ENCODE measurements at regions not wholly inside any gene's neighbourhood (a gene's known extent, or its start where the extent isn't known, plus 50 kb on each side); places are given as distances from the start of the nearest gene placed in this dataset.

DNA sequence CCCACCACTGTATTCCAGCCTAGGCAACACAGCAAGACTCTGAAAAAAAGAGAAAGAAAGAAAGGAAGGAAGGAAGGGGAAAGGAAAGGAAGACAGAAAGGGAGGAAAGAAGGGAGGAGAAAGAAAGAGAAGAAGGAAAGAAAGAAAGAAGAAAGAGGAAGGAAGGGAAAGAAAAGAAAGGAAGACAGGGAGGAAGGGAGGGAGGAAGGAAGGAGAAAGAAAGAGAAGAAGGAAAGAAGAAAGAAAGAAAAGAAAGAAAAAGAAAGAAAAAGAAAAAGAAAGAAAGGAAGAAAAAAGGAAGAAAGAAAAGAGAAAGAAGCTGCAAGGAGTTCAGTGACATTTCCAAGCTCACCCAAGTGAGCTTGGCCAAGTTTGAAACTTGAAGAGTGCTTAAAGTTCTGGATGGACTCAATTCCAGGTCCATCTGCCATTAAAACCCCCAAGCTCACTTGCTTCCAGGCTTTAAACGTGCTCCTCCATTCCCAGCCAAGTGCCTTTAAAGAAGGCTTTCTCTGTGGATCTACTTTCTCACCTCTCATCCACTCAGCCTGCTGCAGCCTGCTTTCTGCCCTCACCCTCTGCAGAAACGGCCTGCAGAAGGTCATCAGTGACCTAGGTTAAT lies 101.5 kb downstream of the VCPKMT start:
- BruUV-seq (replicated peaks) = no TSS peak
- peaks cover 6% of the 10 kb centered on the region; the same call in 1 of the 2 replicates for H3K9me3 ChIP-seq (ENCODE audit: control insufficient read depth, insufficient read depth, low read depth, low read length)
- H3K27ac ChIP-seq (ENCODE audit: low read length) = peak overlapping the region; percentile 49; the same call in 1 of the 2 replicates
- POLR2A ChIA-PET = interaction anchor here (0.6 kb wide), 1 partner anchor 11 kb away, joined by 3 read pairs; no protein-coding TSS in a partner anchor
- H3K36me3 ChIP-seq (ENCODE audit: control insufficient read depth, insufficient read depth, low read length) = no peaks in the 10 kb centered on the region
- H3K4me3 ChIP-seq (ENCODE audit: low read depth in 2 of 2, low read length in 2 of 2) = no peak overlapping the region
- TF ChIP-seq SIN3A (IDR thresholded peaks at IDR 0.05; ENCODE audit: borderline replicate concordance, insufficient read depth, low read depth, low read length) (no peak), TCF7L2 (IDR thresholded peaks at IDR 0.05; ENCODE audit: low read depth, low read length) (no peak), POLR2AphosphoS5 (IDR thresholded peaks at IDR 0.05; ENCODE audit: low read depth, low read length) (no peak)
- TF ChIP-seq, protein P1, sequence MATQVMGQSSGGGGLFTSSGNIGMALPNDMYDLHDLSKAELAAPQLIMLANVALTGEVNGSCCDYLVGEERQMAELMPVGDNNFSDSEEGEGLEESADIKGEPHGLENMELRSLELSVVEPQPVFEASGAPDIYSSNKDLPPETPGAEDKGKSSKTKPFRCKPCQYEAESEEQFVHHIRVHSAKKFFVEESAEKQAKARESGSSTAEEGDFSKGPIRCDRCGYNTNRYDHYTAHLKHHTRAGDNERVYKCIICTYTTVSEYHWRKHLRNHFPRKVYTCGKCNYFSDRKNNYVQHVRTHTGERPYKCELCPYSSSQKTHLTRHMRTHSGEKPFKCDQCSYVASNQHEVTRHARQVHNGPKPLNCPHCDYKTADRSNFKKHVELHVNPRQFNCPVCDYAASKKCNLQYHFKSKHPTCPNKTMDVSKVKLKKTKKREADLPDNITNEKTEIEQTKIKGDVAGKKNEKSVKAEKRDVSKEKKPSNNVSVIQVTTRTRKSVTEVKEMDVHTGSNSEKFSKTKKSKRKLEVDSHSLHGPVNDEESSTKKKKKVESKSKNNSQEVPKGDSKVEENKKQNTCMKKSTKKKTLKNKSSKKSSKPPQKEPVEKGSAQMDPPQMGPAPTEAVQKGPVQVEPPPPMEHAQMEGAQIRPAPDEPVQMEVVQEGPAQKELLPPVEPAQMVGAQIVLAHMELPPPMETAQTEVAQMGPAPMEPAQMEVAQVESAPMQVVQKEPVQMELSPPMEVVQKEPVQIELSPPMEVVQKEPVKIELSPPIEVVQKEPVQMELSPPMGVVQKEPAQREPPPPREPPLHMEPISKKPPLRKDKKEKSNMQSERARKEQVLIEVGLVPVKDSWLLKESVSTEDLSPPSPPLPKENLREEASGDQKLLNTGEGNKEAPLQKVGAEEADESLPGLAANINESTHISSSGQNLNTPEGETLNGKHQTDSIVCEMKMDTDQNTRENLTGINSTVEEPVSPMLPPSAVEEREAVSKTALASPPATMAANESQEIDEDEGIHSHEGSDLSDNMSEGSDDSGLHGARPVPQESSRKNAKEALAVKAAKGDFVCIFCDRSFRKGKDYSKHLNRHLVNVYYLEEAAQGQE (IDR thresholded peaks at IDR 0.05; ENCODE audit: insufficient read depth in 1 of 2, low read depth in 2 of 2, low read length in 1 of 2) = no peak
- TF ChIP-seq, protein P2, sequence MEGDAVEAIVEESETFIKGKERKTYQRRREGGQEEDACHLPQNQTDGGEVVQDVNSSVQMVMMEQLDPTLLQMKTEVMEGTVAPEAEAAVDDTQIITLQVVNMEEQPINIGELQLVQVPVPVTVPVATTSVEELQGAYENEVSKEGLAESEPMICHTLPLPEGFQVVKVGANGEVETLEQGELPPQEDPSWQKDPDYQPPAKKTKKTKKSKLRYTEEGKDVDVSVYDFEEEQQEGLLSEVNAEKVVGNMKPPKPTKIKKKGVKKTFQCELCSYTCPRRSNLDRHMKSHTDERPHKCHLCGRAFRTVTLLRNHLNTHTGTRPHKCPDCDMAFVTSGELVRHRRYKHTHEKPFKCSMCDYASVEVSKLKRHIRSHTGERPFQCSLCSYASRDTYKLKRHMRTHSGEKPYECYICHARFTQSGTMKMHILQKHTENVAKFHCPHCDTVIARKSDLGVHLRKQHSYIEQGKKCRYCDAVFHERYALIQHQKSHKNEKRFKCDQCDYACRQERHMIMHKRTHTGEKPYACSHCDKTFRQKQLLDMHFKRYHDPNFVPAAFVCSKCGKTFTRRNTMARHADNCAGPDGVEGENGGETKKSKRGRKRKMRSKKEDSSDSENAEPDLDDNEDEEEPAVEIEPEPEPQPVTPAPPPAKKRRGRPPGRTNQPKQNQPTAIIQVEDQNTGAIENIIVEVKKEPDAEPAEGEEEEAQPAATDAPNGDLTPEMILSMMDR (IDR thresholded peaks at IDR 0.05) = no peak
- DNase-seq (ENCODE audit: low read depth, low spot score) (no peak), ATAC-seq (no peak)
- peaks cover 27% of the 10 kb centered on the region for H3K4me1 ChIP-seq (ENCODE audit: control insufficient read depth, insufficient read depth, low read length)
- no peaks in the 10 kb centered on the region for H3K27me3 ChIP-seq (ENCODE audit: control insufficient read depth, insufficient read depth, low read length)
- CTCF ChIA-PET = no interaction called here
- intact Hi-C loops (cut with micrococcal nuclease; ENCODE audit: unreplicated experiment) = no loop called here
- in situ Hi-C loops (cut with HindIII; ENCODE audit: low pct_unique_long_range_greater_than_20kb, low sequenced_read_pairs) = no loop called here

DNA sequence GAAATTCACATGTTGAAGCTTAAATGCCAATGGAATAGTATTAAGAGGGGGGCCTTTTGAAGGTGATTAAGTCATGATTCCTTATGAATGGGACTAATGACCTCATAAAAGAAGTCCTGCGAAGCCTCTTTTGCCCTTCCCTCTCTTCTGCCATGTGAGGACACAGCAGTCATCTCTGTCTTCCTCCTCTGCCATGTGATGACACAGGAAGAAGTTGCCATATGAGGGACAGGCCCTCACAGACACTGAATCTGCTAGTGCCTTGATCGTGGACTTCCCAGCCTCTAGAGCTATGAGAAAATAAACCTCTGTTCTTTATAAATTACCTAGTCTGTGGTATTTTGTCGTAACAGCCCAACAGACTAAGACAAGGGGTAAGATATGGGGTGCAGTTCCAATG lies 100.7 kb downstream of the VCPKMT start:
- peak overlapping the region; percentile 49 for H3K27ac ChIP-seq (ENCODE audit: low read length)
- peaks cover 27% of the 10 kb centered on the region for H3K4me1 ChIP-seq (ENCODE audit: control insufficient read depth, insufficient read depth, low read length)
- no peak overlapping the region for H3K4me3 ChIP-seq (ENCODE audit: low read depth in 2 of 2, low read length in 2 of 2)
- no TSS peak for BruUV-seq (replicated peaks)
- H3K27me3 ChIP-seq (ENCODE audit: control insufficient read depth, insufficient read depth, low read length) = no peaks in the 10 kb centered on the region
- in situ Hi-C loops (cut with HindIII; ENCODE audit: low pct_unique_long_range_greater_than_20kb, low sequenced_read_pairs) (no loop called here), intact Hi-C loops (cut with micrococcal nuclease; ENCODE audit: unreplicated experiment) (no loop called here)
- ATAC-seq (no peak), DNase-seq (ENCODE audit: low read depth, low spot score) (no peak)
- H3K9me3 ChIP-seq (ENCODE audit: control insufficient read depth, insufficient read depth, low read depth, low read length) = peaks cover 11% of the 10 kb centered on the region
- ChIA-PET CTCF (no interaction called here), POLR2A (no interaction called here)
- no peaks in the 10 kb centered on the region for H3K36me3 ChIP-seq (ENCODE audit: control insufficient read depth, insufficient read depth, low read length)
- TF ChIP-seq SIN3A (IDR thresholded peaks at IDR 0.05; ENCODE audit: borderline replicate concordance, insufficient read depth, low read depth, low read length) (no peak), TCF7L2 (IDR thresholded peaks at IDR 0.05; ENCODE audit: low read depth, low read length) (no peak)
- TF ChIP-seq, protein P1 (IDR thresholded peaks at IDR 0.05; ENCODE audit: insufficient read depth in 1 of 2, low read depth in 2 of 2, low read length in 1 of 2) = no peak

All from Panc1 (cell line).